WTC11 (cell line): ENCODE measurements at regions not wholly inside any gene's neighbourhood (a gene's known extent, or its start where the extent isn't known, plus 50 kb on each side); places are given as distances from the start of the nearest gene placed in this dataset.

Experiments
- ATF2 ChIP-seq: sonication (generic); formaldehyde crosslinking; IDR thresholded peaks from 2 replicates; pipeline ENCODE4 v1.8.1; 2022; ENCODE audit warnings: low read depth, missing genetic modification reagents, borderline replicate concordance
- ATF3 ChIP-seq: sonication (generic); formaldehyde crosslinking; conservative IDR thresholded peaks from 2 replicates; pipeline ENCODE4 v1.8.1; 2022; ENCODE audit warnings: mild to moderate bottlenecking, missing genetic modification reagents
- CREB1 ChIP-seq: sonication (generic); formaldehyde crosslinking; IDR thresholded peaks from 2 replicates; pipeline ENCODE4 v1.8.0; 2023; ENCODE audit warnings: mild to moderate bottlenecking, missing genetic modification reagents
- CTCF ChIP-seq: fragments of 200-600 bp; IDR thresholded peaks from 2 replicates; pipeline ENCODE4 v1.8.0; 2022; ENCODE audit warnings: antibody characterized with exemption
- ESRRA ChIP-seq: sonication (generic); formaldehyde crosslinking; IDR thresholded peaks from 2 replicates; pipeline ENCODE4 v1.8.1; 2022; ENCODE audit warnings: mild to moderate bottlenecking, missing genetic modification reagents, borderline replicate concordance
- FOXJ3 ChIP-seq: sonication (generic); formaldehyde crosslinking; IDR thresholded peaks from 2 replicates; pipeline ENCODE4 v1.9.0; 2021; ENCODE audit warnings: missing genetic modification reagents, mild to moderate bottlenecking, borderline replicate concordance
- MAX ChIP-seq: sonication (generic); formaldehyde crosslinking; IDR thresholded peaks from 2 replicates; pipeline ENCODE4 v1.8.0; 2022; ENCODE audit warnings: mild to moderate bottlenecking, missing genetic modification reagents
- NFYB ChIP-seq: sonication (generic); formaldehyde crosslinking; conservative IDR thresholded peaks from 2 replicates; pipeline ENCODE4 v1.8.0; 2022; ENCODE audit warnings: low read depth, missing genetic modification reagents
- TP53 ChIP-seq: sonication (generic); formaldehyde crosslinking; IDR thresholded peaks from 2 replicates; pipeline ENCODE4 v1.8.1; 2023; ENCODE audit warnings: mild to moderate bottlenecking, missing genetic modification reagents
- ZNF121 ChIP-seq: sonication (generic); formaldehyde crosslinking; IDR thresholded peaks from 2 replicates; pipeline ENCODE4 v1.8.0; 2023; ENCODE audit warnings: missing genetic modification reagents
- ZNF232 ChIP-seq: sonication (generic); formaldehyde crosslinking; IDR thresholded peaks from 2 replicates; pipeline ENCODE4 v1.8.0; 2022; ENCODE audit warnings: mild to moderate bottlenecking, missing genetic modification reagents
- ZNF317 ChIP-seq: sonication (generic); formaldehyde crosslinking; IDR thresholded peaks from 2 replicates; pipeline ENCODE4 v1.8.1; 2023; ENCODE audit warnings: low read depth, mild to moderate bottlenecking, moderate library complexity, missing genetic modification reagents, borderline replicate concordance

DNA sequence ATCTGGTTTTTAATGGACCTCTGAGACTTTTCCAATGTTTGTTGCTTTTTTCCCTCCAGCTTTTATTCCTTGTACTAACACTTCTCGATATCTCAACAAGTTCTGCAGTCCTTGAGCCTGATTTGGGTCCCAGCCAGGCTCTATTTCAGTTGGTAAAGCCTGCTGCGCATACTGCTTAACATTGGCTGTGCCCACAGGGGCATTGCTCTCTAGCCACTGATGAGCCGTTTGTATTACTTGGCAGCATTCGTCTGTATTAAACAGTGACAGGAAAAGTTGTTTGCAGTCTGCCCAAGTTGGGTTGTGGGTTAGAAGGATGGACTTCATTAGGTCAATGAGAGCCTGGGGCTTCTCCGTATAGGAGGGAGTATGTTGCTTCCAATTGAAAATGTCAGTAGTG is 59.6 kb upstream of the XAGE1B start:
- TF ChIP-seq ESRRA (CRISPR knock-in tag): no peak
- no peak for TF ChIP-seq CTCF
- no peak for TF ChIP-seq ZNF121 (CRISPR knock-in tag)
- no peak for TF ChIP-seq MAX (CRISPR knock-in tag)
- TF ChIP-seq TP53 (CRISPR knock-in tag): no peak
- no peak for TF ChIP-seq ATF2 (CRISPR knock-in tag)
- TF ChIP-seq ZNF317 (CRISPR knock-in tag): no peak
- TF ChIP-seq CREB1 (CRISPR knock-in tag): no peak
- TF ChIP-seq NFYB (CRISPR knock-in tag): no peak
- TF ChIP-seq FOXJ3 (CRISPR knock-in tag): no peak
- TF ChIP-seq ZNF232: no peak
- TF ChIP-seq ATF3: no peak
